Glutamatergic neuron (in vitro differentiated cells): ENCODE measurements at regions not wholly inside any gene's neighbourhood (a gene's known extent, or its start where the extent isn't known, plus 50 kb on each side); places are given as distances from the start of the nearest gene placed in this dataset.

Experiments
- DNase-seq: peaks from one replicate; pipeline ENCODE4 v3.0.0; 2022
- H3K27ac Mint-ChIP-seq: one replicate; pipeline ENCODE4 v1.8.0; 2020; ENCODE audit warnings: mild to moderate bottlenecking, mixed read lengths, inconsistent platforms; ENCODE audit not compliant: unreplicated experiment
- H3K27me3 Mint-ChIP-seq: one replicate; pipeline ENCODE4 v1.8.0; 2020; ENCODE audit warnings: mild to moderate bottlenecking, moderate library complexity, mixed read lengths, inconsistent platforms; ENCODE audit not compliant: unreplicated experiment
- H3K36me3 Mint-ChIP-seq: one replicate; pipeline ENCODE4 v1.8.0; 2020; ENCODE audit warnings: mild to moderate bottlenecking, mixed read lengths, inconsistent platforms; ENCODE audit not compliant: unreplicated experiment
- H3K4me1 Mint-ChIP-seq: one replicate; pipeline ENCODE4 v1.8.0; 2020; ENCODE audit warnings: mild to moderate bottlenecking, low read depth, mixed read lengths, inconsistent platforms; ENCODE audit not compliant: unreplicated experiment
- H3K4me3 Mint-ChIP-seq: one replicate; pipeline ENCODE4 v1.8.0; 2020; ENCODE audit warnings: mild to moderate bottlenecking, mixed read lengths, inconsistent platforms; ENCODE audit not compliant: unreplicated experiment
- H3K9me3 Mint-ChIP-seq: one replicate; pipeline ENCODE4 v1.8.0; 2020; ENCODE audit warnings: mild to moderate bottlenecking, moderate library complexity, mixed read lengths, inconsistent platforms; ENCODE audit not compliant: unreplicated experiment
- TF ChIP-seq, protein P1 (sequence below): fragments of 200-600 bp; sonication (generic); IDR thresholded peaks from one replicate; pipeline ENCODE4 v1.5.0; 2021; ENCODE audit not compliant: partially characterized antibody, unreplicated experiment

- TF ChIP-seq, protein P1, sequence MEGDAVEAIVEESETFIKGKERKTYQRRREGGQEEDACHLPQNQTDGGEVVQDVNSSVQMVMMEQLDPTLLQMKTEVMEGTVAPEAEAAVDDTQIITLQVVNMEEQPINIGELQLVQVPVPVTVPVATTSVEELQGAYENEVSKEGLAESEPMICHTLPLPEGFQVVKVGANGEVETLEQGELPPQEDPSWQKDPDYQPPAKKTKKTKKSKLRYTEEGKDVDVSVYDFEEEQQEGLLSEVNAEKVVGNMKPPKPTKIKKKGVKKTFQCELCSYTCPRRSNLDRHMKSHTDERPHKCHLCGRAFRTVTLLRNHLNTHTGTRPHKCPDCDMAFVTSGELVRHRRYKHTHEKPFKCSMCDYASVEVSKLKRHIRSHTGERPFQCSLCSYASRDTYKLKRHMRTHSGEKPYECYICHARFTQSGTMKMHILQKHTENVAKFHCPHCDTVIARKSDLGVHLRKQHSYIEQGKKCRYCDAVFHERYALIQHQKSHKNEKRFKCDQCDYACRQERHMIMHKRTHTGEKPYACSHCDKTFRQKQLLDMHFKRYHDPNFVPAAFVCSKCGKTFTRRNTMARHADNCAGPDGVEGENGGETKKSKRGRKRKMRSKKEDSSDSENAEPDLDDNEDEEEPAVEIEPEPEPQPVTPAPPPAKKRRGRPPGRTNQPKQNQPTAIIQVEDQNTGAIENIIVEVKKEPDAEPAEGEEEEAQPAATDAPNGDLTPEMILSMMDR = no peak
- Mint-ChIP-seq H3K27me3 (no peaks in the 10 kb centered on the region), H3K4me1 (no peaks in the 10 kb centered on the region), H3K36me3 (no peaks in the 10 kb centered on the region), H3K4me3 (no peak overlapping the region), H3K27ac (no peak overlapping the region), H3K9me3 (no peaks in the 10 kb centered on the region)
- DNase-seq = no peak
Measured at GRCh38 chr2:67566285-67566684, 169.2 kb downstream of the ETAA1 start.

DNA sequence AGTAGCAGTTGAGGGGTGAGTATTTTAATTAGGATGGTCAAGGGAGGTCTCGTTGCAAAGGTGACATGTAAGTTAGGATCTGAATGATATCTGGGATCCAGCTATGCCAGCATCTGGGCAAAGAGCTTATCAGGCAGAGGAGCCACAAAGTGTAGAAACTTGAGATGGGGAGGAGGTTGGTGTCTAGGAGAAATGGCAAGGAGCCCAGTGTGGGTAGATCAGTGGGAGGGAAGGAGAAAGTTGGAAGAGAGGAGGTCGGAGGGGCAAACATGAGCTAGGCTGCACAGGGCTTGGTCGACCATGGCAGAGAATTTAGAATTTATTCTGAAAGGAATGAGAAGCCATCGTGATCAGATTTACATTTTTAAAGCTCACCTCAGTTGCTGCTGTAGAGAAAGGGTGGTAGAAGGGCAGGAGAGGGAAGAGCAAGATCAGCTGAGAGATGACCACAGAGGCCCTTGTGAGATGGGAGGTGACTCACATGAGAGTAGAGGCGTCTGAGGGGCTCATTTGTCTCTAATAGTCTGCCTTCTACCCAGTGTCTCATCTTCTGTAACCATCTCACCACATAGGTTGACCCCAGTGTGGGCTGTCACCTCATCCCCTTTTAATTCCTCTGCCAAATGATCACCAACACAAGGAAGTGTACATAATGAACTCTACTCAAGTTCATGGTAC lies 170.0 kb downstream of the ETAA1 start:
- H3K27me3 Mint-ChIP-seq = no peaks in the 10 kb centered on the region
- no peaks in the 10 kb centered on the region for H3K36me3 Mint-ChIP-seq
- H3K27ac Mint-ChIP-seq = no peak overlapping the region
- H3K4me1 Mint-ChIP-seq = no peaks in the 10 kb centered on the region
- no peak overlapping the region for H3K4me3 Mint-ChIP-seq
- TF ChIP-seq, protein P1 = no peak
- no peak for DNase-seq
- no peaks in the 10 kb centered on the region for H3K9me3 Mint-ChIP-seq

DNA sequence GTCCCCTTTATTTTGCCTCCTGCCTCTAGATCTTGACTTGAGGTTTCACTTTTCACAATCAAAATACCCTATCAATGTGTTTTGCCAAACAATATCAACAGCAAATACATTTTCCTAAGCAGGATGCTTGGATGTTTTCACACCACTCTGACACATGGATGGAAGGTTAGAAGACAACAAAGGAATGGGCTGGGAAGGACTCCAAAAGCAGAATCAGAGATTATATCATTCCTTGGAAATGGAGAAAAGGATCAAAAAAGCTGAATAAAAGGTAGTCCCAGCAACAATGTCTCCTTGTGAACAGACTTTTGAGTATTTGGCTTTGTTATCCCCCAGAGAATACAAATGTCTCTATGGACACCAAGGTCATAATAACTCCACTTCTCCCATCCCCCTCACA lies 170.8 kb downstream of the ETAA1 start:
- Mint-ChIP-seq H3K27me3 (no peaks in the 10 kb centered on the region), H3K4me3 (no peak overlapping the region), H3K4me1 (no peaks in the 10 kb centered on the region), H3K9me3 (no peaks in the 10 kb centered on the region), H3K36me3 (no peaks in the 10 kb centered on the region), H3K27ac (no peak overlapping the region)
- TF ChIP-seq, protein P1 = no peak
- no peak for DNase-seq

GRCh38 chr2:67570611-67571010 lies 173.5 kb downstream of the ETAA1 start:
- H3K27me3 Mint-ChIP-seq = no peaks in the 10 kb centered on the region
- H3K9me3 Mint-ChIP-seq = no peaks in the 10 kb centered on the region
- no peaks in the 10 kb centered on the region for H3K36me3 Mint-ChIP-seq
- TF ChIP-seq, protein P1 = no peak
- DNase-seq = no peak
- no peaks in the 10 kb centered on the region for H3K4me1 Mint-ChIP-seq
- H3K27ac Mint-ChIP-seq = no peak overlapping the region
- H3K4me3 Mint-ChIP-seq = no peak overlapping the region

GRCh38 chr2:67571785-67572718 lies 174.9 kb downstream of the ETAA1 start:
- Mint-ChIP-seq H3K27me3 (no peaks in the 10 kb centered on the region), H3K4me1 (no peaks in the 10 kb centered on the region), H3K27ac (no peak overlapping the region), H3K4me3 (no peak overlapping the region), H3K36me3 (no peaks in the 10 kb centered on the region), H3K9me3 (no peaks in the 10 kb centered on the region)
- no peak for DNase-seq
- TF ChIP-seq, protein P1 = no peak
